ENCODE measurements at regions not wholly inside any gene's neighbourhood (a gene's known extent, or its start where the extent isn't known, plus 50 kb on each side); places are given as distances from the start of the nearest gene placed in this dataset.

DNA sequence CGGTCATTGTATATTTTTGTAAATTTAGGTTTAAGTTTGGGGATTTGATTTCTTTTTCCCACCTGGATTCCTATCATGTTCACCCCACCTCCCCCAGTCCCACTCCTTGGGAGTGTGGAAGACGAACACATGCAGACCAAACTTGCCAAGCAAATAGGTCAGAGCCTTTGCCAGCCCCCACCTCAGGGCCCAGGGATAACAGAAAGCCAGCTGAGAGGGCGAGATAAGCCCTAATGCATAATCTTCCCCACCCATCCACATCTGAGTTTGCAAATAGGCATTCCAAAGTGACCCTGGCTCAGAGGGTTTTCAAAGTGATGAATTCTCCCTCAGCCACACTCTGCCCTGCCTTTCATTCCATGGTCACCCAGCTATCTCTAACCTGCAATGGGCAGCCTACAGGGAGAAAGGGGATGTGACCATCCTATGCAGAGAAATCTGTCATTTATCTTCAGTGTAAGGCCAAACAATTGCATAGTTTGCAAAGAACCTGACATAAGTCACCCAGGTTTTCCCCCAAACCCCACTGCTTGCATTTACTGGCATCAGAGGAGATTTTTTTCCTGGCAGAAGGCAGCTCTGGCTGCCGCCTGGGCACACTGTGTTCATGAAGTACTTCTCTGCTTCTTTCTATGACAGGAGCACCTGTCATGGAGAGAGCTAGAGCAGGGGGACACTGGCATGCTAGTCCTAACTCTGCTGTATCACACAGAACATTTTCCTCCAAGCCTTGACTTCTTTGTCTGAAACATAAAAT lies 69.0 kb upstream of the NFIA start:
- peaks cover 0 to 4% (median 0%) of the 10 kb centered on the region in 9 donors for H3K27me3 ChIP-seq
- TF ChIP-seq, protein P1, sequence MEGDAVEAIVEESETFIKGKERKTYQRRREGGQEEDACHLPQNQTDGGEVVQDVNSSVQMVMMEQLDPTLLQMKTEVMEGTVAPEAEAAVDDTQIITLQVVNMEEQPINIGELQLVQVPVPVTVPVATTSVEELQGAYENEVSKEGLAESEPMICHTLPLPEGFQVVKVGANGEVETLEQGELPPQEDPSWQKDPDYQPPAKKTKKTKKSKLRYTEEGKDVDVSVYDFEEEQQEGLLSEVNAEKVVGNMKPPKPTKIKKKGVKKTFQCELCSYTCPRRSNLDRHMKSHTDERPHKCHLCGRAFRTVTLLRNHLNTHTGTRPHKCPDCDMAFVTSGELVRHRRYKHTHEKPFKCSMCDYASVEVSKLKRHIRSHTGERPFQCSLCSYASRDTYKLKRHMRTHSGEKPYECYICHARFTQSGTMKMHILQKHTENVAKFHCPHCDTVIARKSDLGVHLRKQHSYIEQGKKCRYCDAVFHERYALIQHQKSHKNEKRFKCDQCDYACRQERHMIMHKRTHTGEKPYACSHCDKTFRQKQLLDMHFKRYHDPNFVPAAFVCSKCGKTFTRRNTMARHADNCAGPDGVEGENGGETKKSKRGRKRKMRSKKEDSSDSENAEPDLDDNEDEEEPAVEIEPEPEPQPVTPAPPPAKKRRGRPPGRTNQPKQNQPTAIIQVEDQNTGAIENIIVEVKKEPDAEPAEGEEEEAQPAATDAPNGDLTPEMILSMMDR (IDR thresholded peaks at IDR 0.05): no peak
- no peak for TF ChIP-seq POLR2A (IDR thresholded peaks at IDR 0.05)
- ATAC-seq (peak; percentile 69 to 88 (median 83)), DNase-seq (peak in 1 of 5 donors; percentile 40)
- WGBS, 4 donors: 74 to 94% (median 80%) methylated on average over 4 of the region's 4 CpGs
- H3K27ac ChIP-seq: no peak overlapping the region
- H3K36me3 ChIP-seq: no peaks in the 10 kb centered on the region
- no peaks in the 10 kb centered on the region for H3K9me3 ChIP-seq
- intact Hi-C loops (cut with DNase I): no loop called here
- no peak overlapping the region for H3K4me3 ChIP-seq
- peaks cover 0 to 20% (median 0%) of the 10 kb centered on the region in 12 donors for H3K4me1 ChIP-seq

DNA sequence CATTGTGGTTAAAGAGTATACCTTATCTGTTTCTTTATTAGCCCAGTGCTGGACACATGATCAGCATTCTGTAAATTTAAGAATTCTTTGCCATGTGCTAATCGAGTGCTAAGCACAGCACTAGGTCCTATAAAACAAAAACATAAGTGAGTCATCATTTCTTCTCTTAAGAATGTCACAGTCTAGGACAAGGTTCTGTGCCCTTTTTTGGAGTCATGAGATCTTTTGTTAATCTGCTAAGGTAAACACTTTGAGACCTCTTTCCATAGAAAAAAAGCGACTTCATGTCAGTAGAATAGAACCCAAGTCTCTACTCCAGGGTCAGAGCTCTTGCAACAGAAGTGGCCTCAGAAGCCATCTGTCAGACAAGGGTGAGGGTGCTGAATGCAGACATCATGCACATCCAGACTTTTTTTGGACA lies 70.0 kb upstream of the NFIA start:
- no peak for ATAC-seq
- 83 to 91% (median 90%) methylated on average over 2 of the region's 2 CpGs for WGBS, 4 donors
- H3K27ac ChIP-seq: no peak overlapping the region

DNA sequence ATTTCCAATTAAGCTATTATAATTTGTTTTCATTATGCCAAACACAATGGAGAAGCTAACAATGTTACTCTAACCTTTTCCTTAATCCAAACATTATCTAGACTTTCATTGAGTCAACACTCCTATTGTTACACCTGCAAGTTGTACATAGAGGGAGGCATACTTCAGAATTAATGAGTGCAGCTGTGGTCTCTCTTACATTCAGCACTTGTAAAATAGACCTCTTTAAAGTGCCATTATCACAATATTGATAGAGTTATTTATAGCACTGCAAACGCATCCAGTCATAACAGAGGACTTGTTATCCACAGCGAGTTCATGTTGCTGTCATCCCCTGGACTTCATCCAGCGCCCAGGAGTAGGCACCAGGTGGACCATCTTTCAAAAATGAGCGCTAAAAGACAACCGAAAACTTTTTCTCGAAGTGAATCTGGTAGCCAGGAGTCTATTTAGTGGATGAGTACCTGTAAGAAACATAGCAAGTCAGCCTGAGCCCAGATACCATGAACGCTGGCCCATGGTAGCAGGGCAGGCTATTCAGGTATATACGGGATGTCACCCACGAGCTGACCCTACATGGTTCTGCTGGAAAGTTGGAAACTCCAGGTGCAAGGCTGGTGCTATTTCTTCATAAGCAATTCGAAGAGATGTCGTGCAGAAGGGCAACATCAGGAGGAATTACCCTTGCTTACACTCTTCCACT lies 70.6 kb upstream of the NFIA start:
- ATAC-seq (peak in 2 of 4 donors; percentile 48 to 65), DNase-seq (peak in 1 of 5 donors; percentile 40)
- H3K4me1 ChIP-seq: peaks cover 0 to 20% (median 0%) of the 10 kb centered on the region in 12 donors
- WGBS, 4 donors: 61 to 76% (median 67%) methylated on average over 11 of the region's 11 CpGs
- intact Hi-C loops (cut with DNase I): no loop called here
- no peak overlapping the region for H3K4me3 ChIP-seq
- TF ChIP-seq, protein P1 (IDR thresholded peaks at IDR 0.05): no peak
- TF ChIP-seq POLR2A (IDR thresholded peaks at IDR 0.05): no peak
- H3K9me3 ChIP-seq: no peaks in the 10 kb centered on the region
- no peak overlapping the region for H3K27ac ChIP-seq
- H3K36me3 ChIP-seq: no peaks in the 10 kb centered on the region
- peaks cover 0 to 4% (median 0%) of the 10 kb centered on the region in 9 donors for H3K27me3 ChIP-seq

More for the DNA sequence above, 70.0 kb upstream of the NFIA start:
- Histone ChIP-seq H3K4me1 (peaks cover 0 to 20% (median 0%) of the 10 kb centered on the region in 12 donors), H3K36me3 (no peaks in the 10 kb centered on the region), H3K27me3 (peaks cover 0 to 4% (median 0%) of the 10 kb centered on the region in 9 donors), H3K9me3 (no peaks in the 10 kb centered on the region), H3K4me3 (no peak overlapping the region)
- no peak for TF ChIP-seq POLR2A (IDR thresholded peaks at IDR 0.05)
- TF ChIP-seq, protein P1 (IDR thresholded peaks at IDR 0.05): no peak
- DNase-seq: no peak
- intact Hi-C loops (cut with DNase I): no loop called here
